Stimulated activated naive CD4-positive, alpha-beta T cell treated with Interleukin-2 at 50 U/mL for 16 hours (primary cell): ENCODE measurements at regions not wholly inside any gene's neighbourhood (a gene's known extent, or its start where the extent isn't known, plus 50 kb on each side); places are given as distances from the start of the nearest gene placed in this dataset.
"Not testable (repeated sequence)": the region's sequence is repeated elsewhere in the genome, so short reads cannot be mapped to it uniquely, and the experiment has no call there.

Source experiments
- DNase-seq: peaks from one replicate; lab custom pipeline; 2025; lab: John Stamatoyannopoulos, UW

- no peak for DNase-seq
Observed at GRCh38 chr5:164119806-164120447, 614.5 kb downstream of the MAT2B start.

- DNase-seq, result no peak
Observed at GRCh38 chr5:164127527-164127926, 622.1 kb downstream of the MAT2B start.

GRCh38 chr5:164132358-164132757 lies 626.9 kb downstream of the MAT2B start:
- no peak for DNase-seq

GRCh38 chr5:164137095-164137494 lies 631.7 kb downstream of the MAT2B start:
- no peak for DNase-seq

- no peak for DNase-seq
Observed at GRCh38 chr5:164139423-164139822, 634.0 kb downstream of the MAT2B start.

- no peak for DNase-seq
Observed at GRCh38 chr5:164145458-164145857, 640.0 kb downstream of the MAT2B start.

GRCh38 chr5:164146223-164146622 lies 640.8 kb downstream of the MAT2B start:
- DNase-seq, result no peak

GRCh38 chr5:164148292-164148691 lies 642.9 kb downstream of the MAT2B start:
- DNase-seq, result no peak

- not testable (repeated sequence) for DNase-seq
Observed at GRCh38 chr5:164152539-164152938, 647.1 kb downstream of the MAT2B start.

GRCh38 chr5:164153469-164154172 lies 648.2 kb downstream of the MAT2B start:
- DNase-seq, result no peak

- DNase-seq, result no peak
Observed at GRCh38 chr5:164170814-164171213, 665.4 kb downstream of the MAT2B start.

- DNase-seq, result no peak
Observed at GRCh38 chr5:164175083-164175482, 669.7 kb downstream of the MAT2B start.

GRCh38 chr5:164179406-164179805 lies 674.0 kb downstream of the MAT2B start:
- no peak for DNase-seq

GRCh38 chr5:164181604-164182003 lies 676.2 kb downstream of the MAT2B start:
- no peak for DNase-seq

GRCh38 chr5:164184158-164184557 lies 678.7 kb downstream of the MAT2B start:
- no peak for DNase-seq

GRCh38 chr5:164185000-164185399 lies 679.6 kb downstream of the MAT2B start:
- no peak for DNase-seq

GRCh38 chr5:164186550-164186949 lies 681.1 kb downstream of the MAT2B start:
- DNase-seq, result no peak

- no peak for DNase-seq
Observed at GRCh38 chr5:164187785-164188184, 682.4 kb downstream of the MAT2B start.

- DNase-seq, result no peak
Observed at GRCh38 chr5:164188733-164189148, 683.3 kb downstream of the MAT2B start.

- DNase-seq, result no peak
Observed at GRCh38 chr5:164191240-164191639, 685.8 kb downstream of the MAT2B start.

GRCh38 chr5:164202338-164202737 lies 696.9 kb downstream of the MAT2B start:
- no peak for DNase-seq

- DNase-seq, result no peak
Observed at GRCh38 chr5:164203581-164204225, 698.3 kb downstream of the MAT2B start.

- DNase-seq, result no peak
Observed at GRCh38 chr5:164204338-164204946, 699.0 kb downstream of the MAT2B start.
